Epithelial cell of proximal tubule (primary cell): ENCODE measurements at regions not wholly inside any gene's neighbourhood (a gene's known extent, or its start where the extent isn't known, plus 50 kb on each side); places are given as distances from the start of the nearest gene placed in this dataset.

Source experiments
- DNase-seq: peaks from one replicate; pipeline ENCODE4 v3.0.0-alpha.2; 2011; ENCODE audit warnings: low read depth
- H3K4me3 ChIP-seq: 2 replicates; pipeline ENCODE4 v1.5.1; 2011; ENCODE audit warnings: low read depth, mild to moderate bottlenecking, low read length
- CTCF ChIP-seq: conservative IDR thresholded peaks from 2 replicates; pipeline ENCODE4 v1.5.1; 2012; ENCODE audit warnings: low read depth, mild to moderate bottlenecking, low read length

DNA sequence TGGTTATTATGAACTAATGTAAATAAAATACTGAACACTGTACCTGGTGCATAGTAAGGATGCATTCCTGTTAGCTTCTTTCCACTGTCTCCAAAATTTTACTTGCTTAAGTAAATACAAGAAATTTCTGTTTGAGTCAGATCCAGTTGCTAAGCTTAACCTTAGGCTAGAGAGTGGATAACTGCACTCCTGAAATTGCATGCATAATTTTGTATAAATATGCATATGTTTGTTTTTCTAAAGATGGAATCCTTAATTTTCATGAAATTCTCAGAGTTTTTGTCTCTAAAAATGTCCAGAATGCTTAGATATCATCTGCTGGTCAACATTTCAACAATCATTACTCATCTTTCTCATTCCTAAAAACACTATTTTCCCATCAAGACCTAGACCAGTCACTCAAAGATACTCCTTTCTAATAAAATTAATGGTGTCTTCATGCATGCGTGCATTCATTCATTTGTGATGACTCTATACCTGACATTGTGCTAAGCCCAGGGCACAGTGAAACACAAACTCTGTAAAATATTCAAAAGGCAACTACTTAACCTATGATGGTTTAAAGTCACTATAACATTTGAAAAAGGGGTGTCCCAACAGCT, 284.8 kb downstream of the SEC61B start:
- no peak for TF ChIP-seq CTCF
- DNase-seq: no peak

DNA sequence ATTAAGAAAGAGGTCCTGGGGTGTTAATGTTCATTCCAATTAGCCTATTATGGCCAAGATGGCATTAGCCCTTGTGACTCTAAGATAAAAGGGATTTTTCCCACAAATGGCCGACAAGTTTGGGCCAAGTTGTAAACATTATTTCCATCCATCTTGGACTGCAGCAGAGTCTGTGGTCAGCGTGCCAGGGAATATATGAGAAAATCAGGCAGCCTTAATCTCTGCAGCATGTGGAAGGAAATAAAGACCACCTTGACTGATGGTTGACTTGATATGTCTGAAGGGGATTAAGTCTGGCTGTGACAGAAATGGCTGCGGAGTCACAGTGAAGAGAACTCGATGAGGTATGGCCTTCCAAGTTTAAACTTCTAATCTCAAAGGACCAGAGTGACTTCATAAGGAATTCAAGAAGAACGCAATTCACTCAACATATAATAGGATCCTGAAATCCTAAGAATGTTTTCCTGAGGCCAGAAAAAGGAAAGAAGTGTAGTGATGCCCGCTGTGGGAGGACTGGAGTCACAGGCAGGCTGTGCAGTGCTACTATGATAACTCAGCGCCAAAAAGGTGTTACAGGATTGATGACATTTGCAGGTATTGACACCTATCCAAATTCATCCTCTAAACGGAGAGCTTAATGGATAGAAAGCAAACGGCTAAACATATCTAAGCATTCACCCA, 287.1 kb downstream of the SEC61B start:
- no peak for DNase-seq
- no peak overlapping the region for H3K4me3 ChIP-seq
- no peak for TF ChIP-seq CTCF

More for the DNA sequence above, 284.8 kb downstream of the SEC61B start:
- no peak overlapping the region for H3K4me3 ChIP-seq

GRCh38 chr9:99509900-99510535, 287.9 kb downstream of the SEC61B start:
- no peak for TF ChIP-seq CTCF
- DNase-seq: no peak
- H3K4me3 ChIP-seq: no peak overlapping the region

GRCh38 chr9:99511723-99512122, 289.6 kb downstream of the SEC61B start:
- no peak for DNase-seq
- H3K4me3 ChIP-seq: no peak overlapping the region
- TF ChIP-seq CTCF: no peak

DNA sequence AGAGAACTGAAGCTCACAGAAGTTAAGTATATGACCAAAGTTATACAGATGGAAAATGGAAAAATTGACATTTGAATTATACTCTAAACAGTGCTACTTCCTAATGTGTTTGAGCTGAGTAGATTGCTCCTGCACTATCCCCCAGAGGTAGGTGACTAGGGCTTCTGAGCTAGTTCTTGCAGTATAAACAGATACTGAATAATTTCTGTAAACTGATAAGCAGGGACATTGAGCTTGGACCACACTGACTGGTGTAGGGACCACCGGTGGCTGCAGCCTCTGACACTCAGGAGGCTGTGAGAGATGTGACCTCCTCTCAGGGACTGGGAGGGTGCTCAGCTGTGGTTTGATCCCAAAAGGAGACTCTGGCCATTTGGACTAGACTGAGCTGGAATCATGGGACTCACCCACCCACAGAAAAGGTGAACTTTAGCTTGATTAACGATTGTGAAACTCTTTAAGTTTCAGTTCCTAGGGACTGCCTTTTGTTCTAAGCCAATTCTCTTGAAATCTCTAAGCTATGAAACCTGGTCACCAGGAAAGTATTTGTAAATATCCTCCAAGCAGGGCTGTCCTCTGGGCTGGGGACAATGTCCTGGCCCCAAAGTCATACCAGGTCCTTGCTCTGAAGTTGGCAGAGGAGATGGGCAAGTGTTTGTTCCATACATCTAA, 291.5 kb downstream of the SEC61B start:
- DNase-seq: no peak
- H3K4me3 ChIP-seq: no peak overlapping the region
- no peak for TF ChIP-seq CTCF

- TF ChIP-seq CTCF: no peak
- H3K4me3 ChIP-seq: no peak overlapping the region
- no peak for DNase-seq
These were observed 293.0 kb downstream of the SEC61B start for GRCh38 chr9:99515093-99515492.
